GM23338 (cell line): ENCODE measurements at regions not wholly inside any gene's neighbourhood (a gene's known extent, or its start where the extent isn't known, plus 50 kb on each side); places are given as distances from the start of the nearest gene placed in this dataset.

Experiments used
- ATAC-seq: fragments of 200-7000 bp; cut with Tn5 transposase; 3 replicates; pipeline ENCODE4 v1.9.1; 2020
- DNase-seq: peaks from one replicate; pipeline ENCODE4 v3.0.0-alpha.2; 2015; ENCODE audit warnings: low spot score
- H2AFZ ChIP-seq: fragments of 200-600 bp; sonication (generic); 2 replicates; pipeline ENCODE4 v1.8.0; 2016; ENCODE audit warnings: antibody characterized with exemption, mild to moderate bottlenecking, moderate library complexity
- H3F3A ChIP-seq: fragments of 200-600 bp; sonication (generic); replicated peaks from 2 replicates; pipeline ENCODE4 v1.8.0; 2017; ENCODE audit warnings: antibody characterized with exemption, mixed run types, low read depth
- H3K27ac ChIP-seq: fragments of 200-600 bp; sonication (generic); 2 replicates; pipeline ENCODE4 v1.6.1; 2016; ENCODE audit warnings: low read depth
- H3K27me3 ChIP-seq: fragments of 200-600 bp; sonication (generic); 2 replicates; pipeline ENCODE4 v1.8.0; 2016; ENCODE audit warnings: mild to moderate bottlenecking, mixed run types, moderate library complexity; ENCODE audit not compliant: insufficient read depth
- H3K36me3 ChIP-seq: fragments of 200-600 bp; sonication (generic); 2 replicates; pipeline ENCODE4 v1.8.0; 2016; ENCODE audit warnings: mild to moderate bottlenecking; ENCODE audit not compliant: insufficient read depth
- H3K4me1 ChIP-seq: fragments of 200-600 bp; sonication (generic); 2 replicates; pipeline ENCODE4 v1.8.0; 2016; ENCODE audit warnings: mild to moderate bottlenecking, moderate library complexity; ENCODE audit not compliant: insufficient read depth
- H3K4me2 ChIP-seq: fragments of 200-600 bp; sonication (generic); 2 replicates; pipeline ENCODE4 v1.7.1; 2017; ENCODE audit warnings: mixed run types
- H3K4me3 ChIP-seq: fragments of 200-600 bp; sonication (generic); 2 replicates; pipeline ENCODE4 v1.6.1; 2016; ENCODE audit warnings: mixed run types
- H3K79me2 ChIP-seq: fragments of 200-600 bp; sonication (generic); replicated peaks from 2 replicates; pipeline ENCODE4 v1.8.0; 2017; ENCODE audit warnings: mild to moderate bottlenecking; ENCODE audit not compliant: insufficient read depth
- H3K9me2 ChIP-seq: fragments of 200-600 bp; sonication (generic); 2 replicates; pipeline ENCODE4 v1.8.0; 2017; ENCODE audit not compliant: insufficient read depth
- H4K20me1 ChIP-seq: fragments of 200-600 bp; sonication (generic); replicated peaks from 2 replicates; pipeline ENCODE4 v1.8.0; 2017; ENCODE audit warnings: mild to moderate bottlenecking; ENCODE audit not compliant: insufficient read depth
- H3K27ac Mint-ChIP-seq: 2 replicates; pipeline ENCODE4 v1.8.0; 2020; ENCODE audit warnings: inconsistent platforms, mild to moderate bottlenecking, moderate library complexity, mixed read lengths
- H3K27me3 Mint-ChIP-seq: 3 replicates; pipeline ENCODE4 v1.8.0; 2022; ENCODE audit warnings: low read depth, mild to moderate bottlenecking, moderate library complexity, mixed read lengths, inconsistent platforms; ENCODE audit not compliant: insufficient read depth, poor library complexity
- H3K36me3 Mint-ChIP-seq: 3 replicates; pipeline ENCODE4 v1.8.0; 2021; ENCODE audit warnings: low read depth, mild to moderate bottlenecking, inconsistent platforms, moderate library complexity, mixed read lengths
- H3K4me1 Mint-ChIP-seq: 3 replicates; pipeline ENCODE4 v1.8.0; 2020; ENCODE audit warnings: mild to moderate bottlenecking, inconsistent platforms, mixed read lengths
- H3K4me3 Mint-ChIP-seq: 3 replicates; pipeline ENCODE4 v1.8.0; 2021; ENCODE audit warnings: moderate library complexity, mild to moderate bottlenecking, inconsistent platforms, mixed read lengths
- H3K9me3 Mint-ChIP-seq: 3 replicates; pipeline ENCODE4 v1.8.0; 2020; ENCODE audit warnings: moderate library complexity, mild to moderate bottlenecking, inconsistent platforms, mixed read lengths
- CREB1 ChIP-seq: fragments of 250-450 bp; sonication (Bioruptor Pico); IDR thresholded peaks from 2 replicates; pipeline ENCODE4 v1.5.0; 2020; ENCODE audit warnings: low read depth, mild to moderate bottlenecking, moderate library complexity
- EZH2 ChIP-seq: fragments of 200-600 bp; sonication (generic); IDR thresholded peaks from one replicate; pipeline ENCODE4 v1.8.0; 2017; ENCODE audit warnings: antibody characterized with exemption, mild to moderate bottlenecking, low read depth; ENCODE audit not compliant: unreplicated experiment
- EZH2phosphoT487 ChIP-seq: fragments of 200-600 bp; sonication (generic); IDR thresholded peaks from one replicate; pipeline ENCODE4 v1.8.1; 2018; ENCODE audit warnings: antibody characterized with exemption; ENCODE audit not compliant: unreplicated experiment
- JUNB ChIP-seq: IDR thresholded peaks from one replicate; pipeline ENCODE4 v1.6.1; 2016; ENCODE audit warnings: antibody characterized with exemption; ENCODE audit not compliant: unreplicated experiment
- NANOG ChIP-seq: IDR thresholded peaks from 2 replicates; pipeline ENCODE4 v1.6.1; 2016; ENCODE audit warnings: antibody characterized with exemption, borderline replicate concordance
- POLR2AphosphoS5 ChIP-seq: IDR thresholded peaks from 2 replicates; pipeline ENCODE4 v1.6.1; 2016; ENCODE audit warnings: antibody characterized with exemption, low read depth
- STAT1 ChIP-seq: IDR thresholded peaks from one replicate; pipeline ENCODE4 v1.6.1; 2016; ENCODE audit warnings: antibody characterized with exemption; ENCODE audit not compliant: unreplicated experiment
- ZNF114 ChIP-seq: fragments of 250-450 bp; sonication (Bioruptor Pico); IDR thresholded peaks from 2 replicates; pipeline ENCODE4 v1.5.0; 2020; ENCODE audit warnings: mild to moderate bottlenecking, moderate library complexity
- ZNF331 ChIP-seq: fragments of 250-450 bp; sonication (Bioruptor Pico); IDR thresholded peaks from 2 replicates; pipeline ENCODE4 v1.5.0; 2020; ENCODE audit warnings: low read depth, mild to moderate bottlenecking, moderate library complexity
- TF ChIP-seq, protein P1 (sequence below): IDR thresholded peaks from one replicate; pipeline ENCODE4 v1.6.1; 2018; ENCODE audit warnings: antibody characterized with exemption; ENCODE audit not compliant: unreplicated experiment
- TF ChIP-seq, protein P2 (sequence below): fragments of 250-450 bp; sonication (Bioruptor Pico); IDR thresholded peaks from 2 replicates; pipeline ENCODE4 v1.5.0; 2020; ENCODE audit warnings: mild to moderate bottlenecking, moderate library complexity
- TF ChIP-seq, protein P3 (sequence below), 2 experiments: fragments of 200-600 bp in 1 of 2; sonication (generic) in 1 of 2; conservative IDR thresholded peaks; 2 replicates each; pipeline versions ENCODE4 v1.5.1 to v1.6.1; 2016 to 2017; ENCODE audit warnings: antibody characterized with exemption in 2 of 2, low read depth in 2 of 2, mild to moderate bottlenecking in 2 of 2, moderate library complexity in 1 of 2

DNA sequence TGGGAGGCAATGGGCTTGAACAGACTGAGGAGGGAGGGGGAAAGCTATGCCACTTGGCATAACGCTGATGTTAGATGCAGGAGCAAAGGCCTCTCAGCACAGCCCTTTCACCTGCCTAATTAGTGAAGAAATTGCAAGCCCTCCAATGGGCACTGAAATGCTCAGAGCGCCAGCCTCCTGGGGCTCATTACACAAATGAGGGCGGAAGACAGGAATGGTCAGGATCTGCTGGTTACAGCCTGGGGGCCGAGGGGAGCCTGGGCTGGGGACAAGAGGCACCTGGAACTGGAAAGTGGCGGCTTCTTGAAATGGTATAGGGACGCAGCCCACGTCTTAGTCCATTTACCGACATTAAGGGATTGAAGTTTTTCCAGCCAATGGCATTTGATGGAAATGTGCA lies 50.2 kb upstream of the PLET1 start:
- Mint-ChIP-seq H3K4me3 (no peak overlapping the region), H3K27ac (no peak overlapping the region), H3K9me3 (peaks cover 3% of the 10 kb centered on the region; the same call in 2 of the 3 replicates), H3K27me3 (peaks cover 5% of the 10 kb centered on the region), H3K36me3 (no peaks in the 10 kb centered on the region), H3K4me1 (no peaks in the 10 kb centered on the region)
- DNase-seq (no peak), ATAC-seq (no peak)
- Histone ChIP-seq H3F3A (no peaks in the 10 kb centered on the region), H4K20me1 (no peaks in the 10 kb centered on the region), H3K27me3 (no peaks in the 10 kb centered on the region), H2AFZ (no peak overlapping the region), H3K4me2 (no peak overlapping the region), H3K9me2 (no peaks in the 10 kb centered on the region; the same call in 1 of the 2 replicates), H3K79me2 (no peaks in the 10 kb centered on the region), H3K4me1 (no peaks in the 10 kb centered on the region), H3K36me3 (no peaks in the 10 kb centered on the region), H3K4me3 (no peak overlapping the region), H3K27ac (no peak overlapping the region)
- TF ChIP-seq POLR2AphosphoS5, result no peak
- no peak for TF ChIP-seq STAT1
- TF ChIP-seq, protein P1, sequence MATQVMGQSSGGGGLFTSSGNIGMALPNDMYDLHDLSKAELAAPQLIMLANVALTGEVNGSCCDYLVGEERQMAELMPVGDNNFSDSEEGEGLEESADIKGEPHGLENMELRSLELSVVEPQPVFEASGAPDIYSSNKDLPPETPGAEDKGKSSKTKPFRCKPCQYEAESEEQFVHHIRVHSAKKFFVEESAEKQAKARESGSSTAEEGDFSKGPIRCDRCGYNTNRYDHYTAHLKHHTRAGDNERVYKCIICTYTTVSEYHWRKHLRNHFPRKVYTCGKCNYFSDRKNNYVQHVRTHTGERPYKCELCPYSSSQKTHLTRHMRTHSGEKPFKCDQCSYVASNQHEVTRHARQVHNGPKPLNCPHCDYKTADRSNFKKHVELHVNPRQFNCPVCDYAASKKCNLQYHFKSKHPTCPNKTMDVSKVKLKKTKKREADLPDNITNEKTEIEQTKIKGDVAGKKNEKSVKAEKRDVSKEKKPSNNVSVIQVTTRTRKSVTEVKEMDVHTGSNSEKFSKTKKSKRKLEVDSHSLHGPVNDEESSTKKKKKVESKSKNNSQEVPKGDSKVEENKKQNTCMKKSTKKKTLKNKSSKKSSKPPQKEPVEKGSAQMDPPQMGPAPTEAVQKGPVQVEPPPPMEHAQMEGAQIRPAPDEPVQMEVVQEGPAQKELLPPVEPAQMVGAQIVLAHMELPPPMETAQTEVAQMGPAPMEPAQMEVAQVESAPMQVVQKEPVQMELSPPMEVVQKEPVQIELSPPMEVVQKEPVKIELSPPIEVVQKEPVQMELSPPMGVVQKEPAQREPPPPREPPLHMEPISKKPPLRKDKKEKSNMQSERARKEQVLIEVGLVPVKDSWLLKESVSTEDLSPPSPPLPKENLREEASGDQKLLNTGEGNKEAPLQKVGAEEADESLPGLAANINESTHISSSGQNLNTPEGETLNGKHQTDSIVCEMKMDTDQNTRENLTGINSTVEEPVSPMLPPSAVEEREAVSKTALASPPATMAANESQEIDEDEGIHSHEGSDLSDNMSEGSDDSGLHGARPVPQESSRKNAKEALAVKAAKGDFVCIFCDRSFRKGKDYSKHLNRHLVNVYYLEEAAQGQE, result no peak
- no peak for TF ChIP-seq NANOG
- TF ChIP-seq, protein P2, sequence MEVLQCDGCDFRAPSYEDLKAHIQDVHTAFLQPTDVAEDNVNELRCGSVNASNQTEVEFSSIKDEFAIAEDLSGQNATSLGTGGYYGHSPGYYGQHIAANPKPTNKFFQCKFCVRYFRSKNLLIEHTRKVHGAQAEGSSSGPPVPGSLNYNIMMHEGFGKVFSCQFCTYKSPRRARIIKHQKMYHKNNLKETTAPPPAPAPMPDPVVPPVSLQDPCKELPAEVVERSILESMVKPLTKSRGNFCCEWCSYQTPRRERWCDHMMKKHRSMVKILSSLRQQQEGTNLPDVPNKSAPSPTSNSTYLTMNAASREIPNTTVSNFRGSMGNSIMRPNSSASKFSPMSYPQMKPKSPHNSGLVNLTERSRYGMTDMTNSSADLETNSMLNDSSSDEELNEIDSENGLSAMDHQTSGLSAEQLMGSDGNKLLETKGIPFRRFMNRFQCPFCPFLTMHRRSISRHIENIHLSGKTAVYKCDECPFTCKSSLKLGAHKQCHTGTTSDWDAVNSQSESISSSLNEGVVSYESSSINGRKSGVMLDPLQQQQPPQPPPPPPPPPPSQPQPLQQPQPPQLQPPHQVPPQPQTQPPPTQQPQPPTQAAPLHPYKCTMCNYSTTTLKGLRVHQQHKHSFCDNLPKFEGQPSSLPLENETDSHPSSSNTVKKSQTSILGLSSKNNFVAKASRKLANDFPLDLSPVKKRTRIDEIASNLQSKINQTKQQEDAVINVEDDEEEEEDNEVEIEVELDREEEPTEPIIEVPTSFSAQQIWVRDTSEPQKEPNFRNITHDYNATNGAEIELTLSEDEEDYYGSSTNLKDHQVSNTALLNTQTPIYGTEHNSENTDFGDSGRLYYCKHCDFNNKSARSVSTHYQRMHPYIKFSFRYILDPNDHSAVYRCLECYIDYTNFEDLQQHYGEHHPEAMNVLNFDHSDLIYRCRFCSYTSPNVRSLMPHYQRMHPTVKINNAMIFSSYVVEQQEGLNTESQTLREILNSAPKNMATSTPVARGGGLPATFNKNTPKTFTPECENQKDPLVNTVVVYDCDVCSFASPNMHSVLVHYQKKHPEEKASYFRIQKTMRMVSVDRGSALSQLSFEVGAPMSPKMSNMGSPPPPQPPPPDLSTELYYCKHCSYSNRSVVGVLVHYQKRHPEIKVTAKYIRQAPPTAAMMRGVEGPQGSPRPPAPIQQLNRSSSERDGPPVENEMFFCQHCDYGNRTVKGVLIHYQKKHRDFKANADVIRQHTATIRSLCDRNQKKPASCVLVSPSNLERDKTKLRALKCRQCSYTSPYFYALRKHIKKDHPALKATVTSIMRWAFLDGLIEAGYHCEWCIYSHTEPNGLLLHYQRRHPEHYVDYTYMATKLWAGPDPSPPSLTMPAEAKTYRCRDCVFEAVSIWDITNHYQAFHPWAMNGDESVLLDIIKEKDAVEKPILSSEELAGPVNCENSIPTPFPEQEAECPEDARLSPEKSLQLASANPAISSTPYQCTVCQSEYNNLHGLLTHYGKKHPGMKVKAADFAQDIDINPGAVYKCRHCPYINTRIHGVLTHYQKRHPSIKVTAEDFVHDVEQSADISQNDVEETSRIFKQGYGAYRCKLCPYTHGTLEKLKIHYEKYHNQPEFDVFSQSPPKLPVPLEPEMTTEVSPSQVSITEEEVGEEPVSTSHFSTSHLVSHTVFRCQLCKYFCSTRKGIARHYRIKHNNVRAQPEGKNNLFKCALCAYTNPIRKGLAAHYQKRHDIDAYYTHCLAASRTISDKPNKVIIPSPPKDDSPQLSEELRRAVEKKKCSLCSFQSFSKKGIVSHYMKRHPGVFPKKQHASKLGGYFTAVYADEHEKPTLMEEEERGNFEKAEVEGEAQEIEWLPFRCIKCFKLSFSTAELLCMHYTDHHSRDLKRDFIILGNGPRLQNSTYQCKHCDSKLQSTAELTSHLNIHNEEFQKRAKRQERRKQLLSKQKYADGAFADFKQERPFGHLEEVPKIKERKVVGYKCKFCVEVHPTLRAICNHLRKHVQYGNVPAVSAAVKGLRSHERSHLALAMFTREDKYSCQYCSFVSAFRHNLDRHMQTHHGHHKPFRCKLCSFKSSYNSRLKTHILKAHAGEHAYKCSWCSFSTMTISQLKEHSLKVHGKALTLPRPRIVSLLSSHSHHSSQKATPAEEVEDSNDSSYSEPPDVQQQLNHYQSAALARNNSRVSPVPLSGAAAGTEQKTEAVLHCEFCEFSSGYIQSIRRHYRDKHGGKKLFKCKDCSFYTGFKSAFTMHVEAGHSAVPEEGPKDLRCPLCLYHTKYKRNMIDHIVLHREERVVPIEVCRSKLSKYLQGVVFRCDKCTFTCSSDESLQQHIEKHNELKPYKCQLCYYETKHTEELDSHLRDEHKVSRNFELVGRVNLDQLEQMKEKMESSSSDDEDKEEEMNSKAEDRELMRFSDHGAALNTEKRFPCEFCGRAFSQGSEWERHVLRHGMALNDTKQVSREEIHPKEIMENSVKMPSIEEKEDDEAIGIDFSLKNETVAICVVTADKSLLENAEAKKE (CRISPR knock-in tag), result no peak
- TF ChIP-seq, protein P3, sequence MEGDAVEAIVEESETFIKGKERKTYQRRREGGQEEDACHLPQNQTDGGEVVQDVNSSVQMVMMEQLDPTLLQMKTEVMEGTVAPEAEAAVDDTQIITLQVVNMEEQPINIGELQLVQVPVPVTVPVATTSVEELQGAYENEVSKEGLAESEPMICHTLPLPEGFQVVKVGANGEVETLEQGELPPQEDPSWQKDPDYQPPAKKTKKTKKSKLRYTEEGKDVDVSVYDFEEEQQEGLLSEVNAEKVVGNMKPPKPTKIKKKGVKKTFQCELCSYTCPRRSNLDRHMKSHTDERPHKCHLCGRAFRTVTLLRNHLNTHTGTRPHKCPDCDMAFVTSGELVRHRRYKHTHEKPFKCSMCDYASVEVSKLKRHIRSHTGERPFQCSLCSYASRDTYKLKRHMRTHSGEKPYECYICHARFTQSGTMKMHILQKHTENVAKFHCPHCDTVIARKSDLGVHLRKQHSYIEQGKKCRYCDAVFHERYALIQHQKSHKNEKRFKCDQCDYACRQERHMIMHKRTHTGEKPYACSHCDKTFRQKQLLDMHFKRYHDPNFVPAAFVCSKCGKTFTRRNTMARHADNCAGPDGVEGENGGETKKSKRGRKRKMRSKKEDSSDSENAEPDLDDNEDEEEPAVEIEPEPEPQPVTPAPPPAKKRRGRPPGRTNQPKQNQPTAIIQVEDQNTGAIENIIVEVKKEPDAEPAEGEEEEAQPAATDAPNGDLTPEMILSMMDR (conservative IDR thresholded peaks at IDR 0.05; ENCODE audit: low read depth in 2 of 2), result no peak
- no peak for TF ChIP-seq CREB1
- no peak for TF ChIP-seq EZH2
- TF ChIP-seq JUNB, result no peak
- TF ChIP-seq ZNF114 (CRISPR knock-in tag), result no peak
- TF ChIP-seq EZH2phosphoT487, result no peak
- no peak for TF ChIP-seq ZNF331 (CRISPR knock-in tag)
